ENCODE measurements at regions not wholly inside any gene's neighbourhood (a gene's known extent, or its start where the extent isn't known, plus 50 kb on each side); places are given as distances from the start of the nearest gene placed in this dataset.

DNA sequence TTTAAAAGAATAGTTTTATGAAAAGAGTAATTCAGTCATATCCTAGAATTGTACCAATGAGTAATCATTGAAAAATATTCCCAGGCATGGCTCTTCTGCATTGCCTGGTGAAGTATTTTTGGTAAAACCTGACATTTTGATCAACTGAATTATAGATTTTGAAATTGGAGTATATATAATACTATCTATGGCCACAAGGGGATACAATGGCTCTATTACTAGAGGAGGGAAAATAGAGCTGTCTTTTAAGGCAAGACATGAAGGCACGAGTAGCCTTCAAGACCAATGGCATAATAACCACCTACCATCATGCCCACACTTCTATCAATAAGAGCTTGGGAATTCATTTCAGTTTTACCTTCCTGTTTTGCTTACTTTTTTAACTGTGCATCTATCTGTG is 1241.4 kb upstream of the TMEM132C start:
- no peak for TF ChIP-seq TEAD4 (CRISPR knock-in tag; IDR thresholded peaks at IDR 0.05)
- no peak for TF ChIP-seq ATF1 (CRISPR knock-in tag; IDR thresholded peaks at IDR 0.05)
- TF ChIP-seq SP1 (CRISPR knock-in tag; conservative IDR thresholded peaks at IDR 0.05) = no peak
- TF ChIP-seq, protein P1, sequence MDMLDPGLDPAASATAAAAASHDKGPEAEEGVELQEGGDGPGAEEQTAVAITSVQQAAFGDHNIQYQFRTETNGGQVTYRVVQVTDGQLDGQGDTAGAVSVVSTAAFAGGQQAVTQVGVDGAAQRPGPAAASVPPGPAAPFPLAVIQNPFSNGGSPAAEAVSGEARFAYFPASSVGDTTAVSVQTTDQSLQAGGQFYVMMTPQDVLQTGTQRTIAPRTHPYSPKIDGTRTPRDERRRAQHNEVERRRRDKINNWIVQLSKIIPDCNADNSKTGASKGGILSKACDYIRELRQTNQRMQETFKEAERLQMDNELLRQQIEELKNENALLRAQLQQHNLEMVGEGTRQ (CRISPR knock-in tag; IDR thresholded peaks at IDR 0.05) = no peak
- TF ChIP-seq, protein P2, sequence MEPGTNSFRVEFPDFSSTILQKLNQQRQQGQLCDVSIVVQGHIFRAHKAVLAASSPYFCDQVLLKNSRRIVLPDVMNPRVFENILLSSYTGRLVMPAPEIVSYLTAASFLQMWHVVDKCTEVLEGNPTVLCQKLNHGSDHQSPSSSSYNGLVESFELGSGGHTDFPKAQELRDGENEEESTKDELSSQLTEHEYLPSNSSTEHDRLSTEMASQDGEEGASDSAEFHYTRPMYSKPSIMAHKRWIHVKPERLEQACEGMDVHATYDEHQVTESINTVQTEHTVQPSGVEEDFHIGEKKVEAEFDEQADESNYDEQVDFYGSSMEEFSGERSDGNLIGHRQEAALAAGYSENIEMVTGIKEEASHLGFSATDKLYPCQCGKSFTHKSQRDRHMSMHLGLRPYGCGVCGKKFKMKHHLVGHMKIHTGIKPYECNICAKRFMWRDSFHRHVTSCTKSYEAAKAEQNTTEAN (CRISPR knock-in tag; IDR thresholded peaks at IDR 0.05) = no peak
- TF ChIP-seq TCF7 (CRISPR knock-in tag; IDR thresholded peaks at IDR 0.05; ENCODE audit: low read depth) = no peak
- TF ChIP-seq, protein P3, sequence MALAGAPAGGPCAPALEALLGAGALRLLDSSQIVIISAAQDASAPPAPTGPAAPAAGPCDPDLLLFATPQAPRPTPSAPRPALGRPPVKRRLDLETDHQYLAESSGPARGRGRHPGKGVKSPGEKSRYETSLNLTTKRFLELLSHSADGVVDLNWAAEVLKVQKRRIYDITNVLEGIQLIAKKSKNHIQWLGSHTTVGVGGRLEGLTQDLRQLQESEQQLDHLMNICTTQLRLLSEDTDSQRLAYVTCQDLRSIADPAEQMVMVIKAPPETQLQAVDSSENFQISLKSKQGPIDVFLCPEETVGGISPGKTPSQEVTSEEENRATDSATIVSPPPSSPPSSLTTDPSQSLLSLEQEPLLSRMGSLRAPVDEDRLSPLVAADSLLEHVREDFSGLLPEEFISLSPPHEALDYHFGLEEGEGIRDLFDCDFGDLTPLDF (CRISPR knock-in tag; IDR thresholded peaks at IDR 0.05) = no peak
- TF ChIP-seq, protein P4, sequence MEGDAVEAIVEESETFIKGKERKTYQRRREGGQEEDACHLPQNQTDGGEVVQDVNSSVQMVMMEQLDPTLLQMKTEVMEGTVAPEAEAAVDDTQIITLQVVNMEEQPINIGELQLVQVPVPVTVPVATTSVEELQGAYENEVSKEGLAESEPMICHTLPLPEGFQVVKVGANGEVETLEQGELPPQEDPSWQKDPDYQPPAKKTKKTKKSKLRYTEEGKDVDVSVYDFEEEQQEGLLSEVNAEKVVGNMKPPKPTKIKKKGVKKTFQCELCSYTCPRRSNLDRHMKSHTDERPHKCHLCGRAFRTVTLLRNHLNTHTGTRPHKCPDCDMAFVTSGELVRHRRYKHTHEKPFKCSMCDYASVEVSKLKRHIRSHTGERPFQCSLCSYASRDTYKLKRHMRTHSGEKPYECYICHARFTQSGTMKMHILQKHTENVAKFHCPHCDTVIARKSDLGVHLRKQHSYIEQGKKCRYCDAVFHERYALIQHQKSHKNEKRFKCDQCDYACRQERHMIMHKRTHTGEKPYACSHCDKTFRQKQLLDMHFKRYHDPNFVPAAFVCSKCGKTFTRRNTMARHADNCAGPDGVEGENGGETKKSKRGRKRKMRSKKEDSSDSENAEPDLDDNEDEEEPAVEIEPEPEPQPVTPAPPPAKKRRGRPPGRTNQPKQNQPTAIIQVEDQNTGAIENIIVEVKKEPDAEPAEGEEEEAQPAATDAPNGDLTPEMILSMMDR (IDR thresholded peaks at IDR 0.05) = no peak
- TF ChIP-seq ZNF671 (CRISPR knock-in tag; IDR thresholded peaks at IDR 0.05) = no peak
- no peak for TF ChIP-seq NFYB (CRISPR knock-in tag; conservative IDR thresholded peaks at IDR 0.05; ENCODE audit: low read depth)
- no peak for TF ChIP-seq NR3C1 (CRISPR knock-in tag; conservative IDR thresholded peaks at IDR 0.05; ENCODE audit: low read depth)
